GM19395 (cell line): ENCODE measurements at regions not wholly inside any gene's neighbourhood (a gene's known extent, or its start where the extent isn't known, plus 50 kb on each side); places are given as distances from the start of the nearest gene placed in this dataset.
A peak's percentile ranks its signal among the peaks of the same experiment; 100 is the strongest.
"Not testable (repeated sequence)": the region's sequence is repeated elsewhere in the genome, so short reads cannot be mapped to it uniquely, and the experiment has no call there.

Experiments used
- ATAC-seq: cut with Tn5 transposase; IDR thresholded peaks from one replicate; pipeline ENCODE4 v1.9.1; 2021; ENCODE audit warnings: mild to moderate bottlenecking, moderate library complexity; ENCODE audit not compliant: unreplicated experiment

GRCh38 chr7:115793958-115794702, 236.4 kb downstream of the TFEC start:
- ATAC-seq = no peak

- no peak for ATAC-seq
Observed at GRCh38 chr7:115789901-115790300, 240.7 kb downstream of the TFEC start.

- ATAC-seq = not testable (repeated sequence)
Observed at GRCh38 chr7:115789473-115789872, 241.1 kb downstream of the TFEC start.

GRCh38 chr7:115782696-115783490, 247.7 kb downstream of the TFEC start:
- ATAC-seq = no peak

GRCh38 chr7:115779561-115779960, 251.0 kb downstream of the TFEC start:
- ATAC-seq = no peak

- ATAC-seq = no peak
Observed at GRCh38 chr7:115775981-115776380, 254.6 kb downstream of the TFEC start.

- ATAC-seq = no peak
Observed at GRCh38 chr7:115763347-115763746, 267.2 kb downstream of the TFEC start.

GRCh38 chr7:115758025-115758424, 272.5 kb downstream of the TFEC start:
- ATAC-seq = no peak

GRCh38 chr7:115754226-115754625, 276.3 kb downstream of the TFEC start:
- no peak for ATAC-seq

GRCh38 chr7:115749924-115750323, 280.6 kb downstream of the TFEC start:
- ATAC-seq = no peak

- no peak for ATAC-seq
Observed at GRCh38 chr7:115748123-115748738, 282.3 kb downstream of the TFEC start.

GRCh38 chr7:115747174-115747573, 283.4 kb downstream of the TFEC start:
- peak; percentile 51 for ATAC-seq

GRCh38 chr7:115740043-115740442, 290.5 kb downstream of the TFEC start:
- no peak for ATAC-seq

- ATAC-seq = no peak
Observed at GRCh38 chr7:115734641-115735040, 295.9 kb downstream of the TFEC start.

GRCh38 chr7:115731796-115732471, 298.6 kb downstream of the TFEC start:
- ATAC-seq = no peak

- no peak for ATAC-seq
Observed at GRCh38 chr7:115728518-115728917, 302.0 kb downstream of the TFEC start.

- no peak for ATAC-seq
Observed at GRCh38 chr7:115724400-115725056, 306.0 kb downstream of the TFEC start.

GRCh38 chr7:115722302-115722977, 308.1 kb downstream of the TFEC start:
- no peak for ATAC-seq

- ATAC-seq = no peak
Observed at GRCh38 chr7:115721293-115722217, 309.0 kb downstream of the TFEC start.
